ENCODE measurements at regions not wholly inside any gene's neighbourhood (a gene's known extent, or its start where the extent isn't known, plus 50 kb on each side); places are given as distances from the start of the nearest gene placed in this dataset.

DNA sequence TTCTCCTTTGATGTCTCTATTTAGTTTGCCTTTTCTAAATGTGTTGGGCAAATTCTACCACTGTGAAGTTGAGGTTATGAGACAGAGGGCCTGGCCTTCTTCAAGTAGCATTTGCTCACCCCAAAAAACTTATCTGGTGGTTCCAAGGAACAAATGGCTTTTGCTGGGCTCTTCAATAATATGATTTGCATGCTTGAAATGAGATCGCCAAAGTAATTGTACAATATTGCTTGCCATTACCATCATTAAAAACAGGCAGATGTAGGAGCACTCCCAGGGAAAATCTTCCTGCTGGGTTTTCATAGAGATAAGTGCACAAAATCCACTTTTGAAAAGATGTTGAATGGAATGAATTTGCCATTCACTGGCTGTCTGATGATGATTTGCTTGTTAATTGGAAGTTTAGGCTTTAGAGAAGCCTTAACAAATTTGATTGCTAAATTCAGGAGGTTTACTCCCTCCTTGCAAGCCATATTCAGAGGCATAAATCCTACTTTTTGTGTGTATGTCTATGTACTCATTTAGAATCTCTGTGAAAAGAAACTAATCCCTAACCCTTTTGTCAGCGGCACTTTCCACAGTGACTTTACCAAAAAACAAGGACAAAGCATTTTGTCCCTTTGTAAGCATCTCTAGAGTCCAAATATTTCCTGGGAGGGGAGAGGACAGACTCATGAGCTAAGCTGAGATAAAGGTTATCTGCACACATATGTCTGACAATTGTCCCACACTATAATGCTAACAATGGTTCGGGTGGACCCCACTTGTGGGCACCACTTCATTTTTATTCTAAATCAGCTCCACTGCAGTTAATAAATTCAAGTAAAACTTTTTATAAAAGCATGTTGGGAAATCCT lies 240.8 kb upstream of the PIK3C3 start:
- no peaks in the 10 kb centered on the region for H3K9me3 ChIP-seq (replicated peaks in 1 of 2; ENCODE audit: control insufficient read depth in 2 of 2, insufficient read depth in 1 of 2, low read depth in 1 of 2, low read length in 2 of 2)
- H3K9ac ChIP-seq (ENCODE audit: low read depth, low read length, poor library complexity) = no peak overlapping the region
- H4K8ac ChIP-seq (ENCODE audit: low read depth, low read length) = no peak overlapping the region
- WGBS, 2 donors (ENCODE audit: extremely low coverage in 2 of 2, insufficient read length in 2 of 2, insufficient replicate concordance in 1 of 2) = no CpG with 5 or more reads among the region's 3 CpGs
- H3K4me1 ChIP-seq (ENCODE audit: control insufficient read depth in 2 of 2, insufficient read depth in 1 of 2, low read depth in 1 of 2, low read length in 2 of 2) = peaks cover 7 to 8% of the 10 kb centered on the region in 2 donors
- no peaks in the 10 kb centered on the region for H3K36me3 ChIP-seq (replicated peaks in 1 of 2; ENCODE audit: control insufficient read depth in 2 of 2, insufficient read depth in 2 of 2, low read length in 2 of 2)
- no peak overlapping the region for H2BK12ac ChIP-seq (ENCODE audit: low read length)
- H2BK5ac ChIP-seq (ENCODE audit: low read length) = no peak overlapping the region
- no peak overlapping the region for H2BK120ac ChIP-seq (ENCODE audit: low read depth, low read length)
- no peak for DNase-seq (ENCODE audit: low spot score)
- no peak overlapping the region for H3K14ac ChIP-seq (ENCODE audit: low read length)
- H3K4me3 ChIP-seq (ENCODE audit: low read length in 2 of 2) = no peak overlapping the region
- H3K79me1 ChIP-seq (ENCODE audit: low read depth, low read length) = no peaks in the 10 kb centered on the region
- H3K4me2 ChIP-seq (ENCODE audit: insufficient read depth, low read length, poor library complexity, severe bottlenecking) = no peak overlapping the region
- H2AK5ac ChIP-seq (ENCODE audit: low read depth, low read length) = no peak overlapping the region
- no peak overlapping the region for H3K4ac ChIP-seq (ENCODE audit: low read length)
- no peak overlapping the region for H2BK15ac ChIP-seq (ENCODE audit: low read length)
- H3K18ac ChIP-seq (ENCODE audit: low read length) = no peak overlapping the region
- no peaks in the 10 kb centered on the region for H3K27me3 ChIP-seq (ENCODE audit: control insufficient read depth in 3 of 3, insufficient read depth in 3 of 3, low read depth in 1 of 3, low read length in 3 of 3)
- H4K91ac ChIP-seq (ENCODE audit: low read depth, low read length, poor library complexity) = no peak overlapping the region
- peak overlapping the region; percentile 18 for H3K27ac ChIP-seq (replicated peaks; ENCODE audit: low read length)
- no peak overlapping the region for H2AFZ ChIP-seq (ENCODE audit: low read length)
- no peak overlapping the region for H3K23ac ChIP-seq (ENCODE audit: low read depth, low read length, poor library complexity)

- Histone ChIP-seq H3K4me3 (ENCODE audit: low read length in 2 of 2) (no peak overlapping the region), H3K18ac (ENCODE audit: low read length) (no peak overlapping the region), H3K9me3 (replicated peaks in 1 of 2; ENCODE audit: control insufficient read depth in 2 of 2, insufficient read depth in 1 of 2, low read depth in 1 of 2, low read length in 2 of 2) (no peaks in the 10 kb centered on the region), H3K9ac (ENCODE audit: low read depth, low read length, poor library complexity) (no peak overlapping the region), H3K4me2 (ENCODE audit: insufficient read depth, low read length, poor library complexity, severe bottlenecking) (no peak overlapping the region), H4K91ac (ENCODE audit: low read depth, low read length, poor library complexity) (no peak overlapping the region), H2AK5ac (ENCODE audit: low read depth, low read length) (no peak overlapping the region), H3K14ac (ENCODE audit: low read length) (no peak overlapping the region), H3K36me3 (replicated peaks in 1 of 2; ENCODE audit: control insufficient read depth in 2 of 2, insufficient read depth in 2 of 2, low read length in 2 of 2) (no peaks in the 10 kb centered on the region), H3K4me1 (ENCODE audit: control insufficient read depth in 2 of 2, insufficient read depth in 1 of 2, low read depth in 1 of 2, low read length in 2 of 2) (peaks cover 0 to 10% of the 10 kb centered on the region in 2 donors), H3K4ac (ENCODE audit: low read length) (no peak overlapping the region), H2BK120ac (ENCODE audit: low read depth, low read length) (no peak overlapping the region), H2BK5ac (ENCODE audit: low read length) (no peak overlapping the region), H2BK12ac (ENCODE audit: low read length) (no peak overlapping the region), H2AFZ (ENCODE audit: low read length) (no peak overlapping the region), H3K27ac (replicated peaks; ENCODE audit: low read length) (no peak overlapping the region), H3K27me3 (ENCODE audit: control insufficient read depth in 3 of 3, insufficient read depth in 3 of 3, low read depth in 1 of 3, low read length in 3 of 3) (no peaks in the 10 kb centered on the region), H3K23ac (ENCODE audit: low read depth, low read length, poor library complexity) (no peak overlapping the region), H4K8ac (ENCODE audit: low read depth, low read length) (no peak overlapping the region), H2BK15ac (ENCODE audit: low read length) (no peak overlapping the region), H3K79me1 (ENCODE audit: low read depth, low read length) (no peaks in the 10 kb centered on the region)
- DNase-seq (ENCODE audit: low spot score) = no peak
- WGBS, 2 donors (ENCODE audit: extremely low coverage in 2 of 2, insufficient read length in 2 of 2, insufficient replicate concordance in 1 of 2) = no CpG with 5 or more reads among the region's 3 CpGs
Measured at GRCh38 chr18:41706301-41706700, 248.7 kb upstream of the PIK3C3 start.

GRCh38 chr18:41703744-41704530 lies 251.1 kb upstream of the PIK3C3 start:
- Histone ChIP-seq H3K14ac (ENCODE audit: low read length) (no peak overlapping the region), H3K9me3 (replicated peaks in 1 of 2; ENCODE audit: control insufficient read depth in 2 of 2, insufficient read depth in 1 of 2, low read depth in 1 of 2, low read length in 2 of 2) (no peaks in the 10 kb centered on the region), H3K4ac (ENCODE audit: low read length) (no peak overlapping the region), H2BK15ac (ENCODE audit: low read length) (no peak overlapping the region), H3K36me3 (replicated peaks in 1 of 2; ENCODE audit: control insufficient read depth in 2 of 2, insufficient read depth in 2 of 2, low read length in 2 of 2) (no peaks in the 10 kb centered on the region), H3K79me1 (ENCODE audit: low read depth, low read length) (no peaks in the 10 kb centered on the region), H3K23ac (ENCODE audit: low read depth, low read length, poor library complexity) (no peak overlapping the region), H4K91ac (ENCODE audit: low read depth, low read length, poor library complexity) (no peak overlapping the region), H3K18ac (ENCODE audit: low read length) (no peak overlapping the region), H3K9ac (ENCODE audit: low read depth, low read length, poor library complexity) (no peak overlapping the region), H2BK12ac (ENCODE audit: low read length) (no peak overlapping the region), H3K4me3 (ENCODE audit: low read length in 2 of 2) (no peak overlapping the region), H2BK5ac (ENCODE audit: low read length) (no peak overlapping the region), H4K8ac (ENCODE audit: low read depth, low read length) (no peak overlapping the region), H2BK120ac (ENCODE audit: low read depth, low read length) (no peak overlapping the region), H3K27me3 (ENCODE audit: control insufficient read depth in 3 of 3, insufficient read depth in 3 of 3, low read depth in 1 of 3, low read length in 3 of 3) (no peaks in the 10 kb centered on the region), H2AFZ (ENCODE audit: low read length) (no peak overlapping the region), H3K4me2 (ENCODE audit: insufficient read depth, low read length, poor library complexity, severe bottlenecking) (no peak overlapping the region), H2AK5ac (ENCODE audit: low read depth, low read length) (no peak overlapping the region), H3K27ac (replicated peaks; ENCODE audit: low read length) (no peak overlapping the region), H3K4me1 (ENCODE audit: control insufficient read depth in 2 of 2, insufficient read depth in 1 of 2, low read depth in 1 of 2, low read length in 2 of 2) (peaks cover 4 to 14% of the 10 kb centered on the region in 2 donors)
- no CpG with 5 or more reads among the region's 2 CpGs for WGBS, 2 donors (ENCODE audit: extremely low coverage in 2 of 2, insufficient read length in 2 of 2, insufficient replicate concordance in 1 of 2)
- DNase-seq (ENCODE audit: low spot score) = no peak

DNA sequence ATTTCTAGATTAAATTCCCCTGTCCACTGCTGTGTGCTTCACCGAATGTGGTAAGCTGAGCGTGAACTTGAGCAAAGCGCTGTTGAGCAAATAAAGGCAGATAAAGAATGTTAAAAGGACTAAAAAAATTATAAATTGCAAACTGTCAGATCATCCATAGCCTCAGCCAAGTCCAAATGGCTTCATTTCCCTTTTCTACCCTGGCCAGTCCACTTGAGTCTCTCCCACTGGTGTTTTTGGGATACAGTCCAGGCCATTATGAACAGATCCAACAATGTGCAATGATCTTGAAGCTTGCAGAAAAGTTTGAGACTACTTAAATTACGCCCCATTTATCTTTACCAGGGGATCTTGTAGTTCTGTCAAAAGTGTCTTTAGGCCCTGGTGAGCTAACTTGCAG lies 254.6 kb upstream of the PIK3C3 start:
- DNase-seq (ENCODE audit: low spot score) = no peak
- Histone ChIP-seq H3K4me3 (ENCODE audit: low read length in 2 of 2) (no peak overlapping the region), H3K4ac (ENCODE audit: low read length) (no peak overlapping the region), H3K79me1 (ENCODE audit: low read depth, low read length) (no peaks in the 10 kb centered on the region), H3K14ac (ENCODE audit: low read length) (no peak overlapping the region), H2AFZ (ENCODE audit: low read length) (no peak overlapping the region), H3K9me3 (replicated peaks in 1 of 2; ENCODE audit: control insufficient read depth in 2 of 2, insufficient read depth in 1 of 2, low read depth in 1 of 2, low read length in 2 of 2) (no peaks in the 10 kb centered on the region), H2BK120ac (ENCODE audit: low read depth, low read length) (no peak overlapping the region), H2BK15ac (ENCODE audit: low read length) (no peak overlapping the region), H4K8ac (ENCODE audit: low read depth, low read length) (no peak overlapping the region), H3K23ac (ENCODE audit: low read depth, low read length, poor library complexity) (no peak overlapping the region), H2BK12ac (ENCODE audit: low read length) (no peak overlapping the region), H3K18ac (ENCODE audit: low read length) (no peak overlapping the region), H4K91ac (ENCODE audit: low read depth, low read length, poor library complexity) (no peak overlapping the region), H3K36me3 (replicated peaks in 1 of 2; ENCODE audit: control insufficient read depth in 2 of 2, insufficient read depth in 2 of 2, low read length in 2 of 2) (no peaks in the 10 kb centered on the region), H3K4me1 (ENCODE audit: control insufficient read depth in 2 of 2, insufficient read depth in 1 of 2, low read depth in 1 of 2, low read length in 2 of 2) (peaks cover 4 to 14% of the 10 kb centered on the region in 2 donors), H3K4me2 (ENCODE audit: insufficient read depth, low read length, poor library complexity, severe bottlenecking) (no peak overlapping the region), H3K27me3 (ENCODE audit: control insufficient read depth in 3 of 3, insufficient read depth in 3 of 3, low read depth in 1 of 3, low read length in 3 of 3) (no peaks in the 10 kb centered on the region), H3K27ac (replicated peaks; ENCODE audit: low read length) (no peak overlapping the region), H2AK5ac (ENCODE audit: low read depth, low read length) (no peak overlapping the region), H2BK5ac (ENCODE audit: low read length) (no peak overlapping the region), H3K9ac (ENCODE audit: low read depth, low read length, poor library complexity) (no peak overlapping the region)
- WGBS, 2 donors (ENCODE audit: extremely low coverage in 2 of 2, insufficient read length in 2 of 2, insufficient replicate concordance in 1 of 2) = no CpG with 5 or more reads among the region's 4 CpGs

Measured in neuronal stem cell (in vitro differentiated cells).